HepG2 (cell line): ENCODE measurements at regions not wholly inside any gene's neighbourhood (a gene's known extent, or its start where the extent isn't known, plus 50 kb on each side); places are given as distances from the start of the nearest gene placed in this dataset.

Experiments
- POLR2AphosphoS2 ChIP-seq: IDR thresholded peaks from 2 replicates; pipeline ENCODE4 v1.6.1; 2011; ENCODE audit warnings: low read depth, low read length, improper control_type of control experiment
- PPARG ChIP-seq: conservative IDR thresholded peaks from 2 replicates; pipeline ENCODE4 v1.6.1; 2016; ENCODE audit warnings: missing biosample characterization, missing genetic modification reagents
- ZNF513 ChIP-seq: sonication (generic); formaldehyde crosslinking; conservative IDR thresholded peaks from 2 replicates; pipeline ENCODE4 v1.5.0; 2020; ENCODE audit warnings: missing genetic modification reagents

- TF ChIP-seq POLR2AphosphoS2 (no peak), PPARG (CRISPR knock-in tag) (no peak), ZNF513 (no peak)
Measured at GRCh38 chr4:100299046-100299840, 109.0 kb upstream of the DDIT4L start.
